Activated CD4-positive, CD25-positive, alpha-beta regulatory T cell treated with anti-CD3 and anti-CD28 coated beads, Interleukin-2, amount 50 U/mL, for 24 hours (primary cell): ENCODE measurements at regions not wholly inside any gene's neighbourhood (a gene's known extent, or its start where the extent isn't known, plus 50 kb on each side); places are given as distances from the start of the nearest gene placed in this dataset.

Source experiments
- ATAC-seq, 2 donors: fragments of 150-1000 bp; cut with Tn5 transposase; one replicate each; pipeline ENCODE4 v1.10.0; 2021; ENCODE audit warnings: mild to moderate bottlenecking in 1 of 2, moderate library complexity in 1 of 2

DNA sequence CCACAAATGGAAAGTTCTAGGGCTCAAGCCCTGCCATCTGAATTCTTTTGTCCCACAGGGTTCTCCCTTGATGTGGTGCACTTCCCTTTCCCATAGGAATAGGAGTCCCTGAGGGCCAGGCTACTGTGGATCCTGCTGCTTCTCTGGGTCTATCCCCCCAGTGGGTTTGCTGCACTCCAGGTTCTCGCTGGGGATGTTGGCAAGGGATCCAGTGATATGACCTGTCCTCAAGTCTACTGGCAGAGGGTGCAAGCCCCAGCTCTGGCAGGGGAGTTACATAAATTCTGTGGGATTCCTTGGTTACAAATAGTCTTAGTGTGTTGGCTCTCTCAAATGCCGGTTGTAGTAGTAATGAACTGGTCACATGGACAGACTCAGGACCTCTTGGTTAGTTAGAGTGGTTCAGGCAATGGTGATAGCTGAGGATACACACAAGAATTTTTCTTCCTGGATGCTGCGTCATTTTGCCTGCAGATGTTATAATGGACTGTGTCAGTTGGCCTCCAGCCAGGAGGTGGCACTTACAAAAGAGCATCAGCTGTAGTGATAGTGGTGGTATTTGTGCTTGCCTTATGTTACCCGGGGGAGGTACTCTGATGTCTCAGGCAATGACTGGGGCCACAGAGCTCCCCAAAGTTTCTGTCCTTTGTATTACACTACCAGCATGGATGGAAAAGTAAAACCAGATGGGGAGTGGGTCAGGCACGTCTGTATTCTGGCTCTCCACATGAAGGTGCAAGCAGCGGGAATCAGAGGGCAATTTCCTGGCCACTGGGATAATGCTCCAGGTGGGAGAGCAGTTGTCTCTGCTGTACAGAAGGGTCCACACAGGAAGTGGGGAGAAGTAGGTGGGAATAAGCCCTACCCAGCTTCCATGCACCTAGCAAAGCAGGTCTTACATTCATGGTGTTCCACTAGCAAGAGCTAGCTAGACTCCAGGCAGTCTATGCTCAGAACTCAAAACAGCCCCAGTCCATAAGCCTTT is 267.9 kb downstream of the SOX11 start:
- no peak for ATAC-seq

DNA sequence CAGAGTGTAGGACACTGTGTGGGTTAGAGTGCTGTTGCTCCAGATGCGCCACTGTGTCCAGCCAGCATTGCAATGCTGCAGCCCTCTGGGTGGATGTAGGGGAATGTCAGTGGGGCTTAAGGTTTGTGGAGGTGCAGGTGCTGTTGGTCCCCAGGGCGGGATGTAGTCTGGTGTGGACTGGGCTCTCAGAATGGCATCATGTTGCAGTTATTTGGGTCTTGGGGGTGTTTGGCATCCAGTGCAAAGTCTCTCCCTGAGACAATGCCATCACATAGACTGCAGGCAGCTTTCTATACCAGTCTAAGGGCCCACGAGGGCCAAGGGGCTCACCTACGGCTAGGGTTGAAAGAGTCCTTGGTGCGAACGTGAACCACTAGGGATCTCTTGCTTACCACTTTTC is 275.3 kb downstream of the SOX11 start:
- ATAC-seq = no peak

DNA sequence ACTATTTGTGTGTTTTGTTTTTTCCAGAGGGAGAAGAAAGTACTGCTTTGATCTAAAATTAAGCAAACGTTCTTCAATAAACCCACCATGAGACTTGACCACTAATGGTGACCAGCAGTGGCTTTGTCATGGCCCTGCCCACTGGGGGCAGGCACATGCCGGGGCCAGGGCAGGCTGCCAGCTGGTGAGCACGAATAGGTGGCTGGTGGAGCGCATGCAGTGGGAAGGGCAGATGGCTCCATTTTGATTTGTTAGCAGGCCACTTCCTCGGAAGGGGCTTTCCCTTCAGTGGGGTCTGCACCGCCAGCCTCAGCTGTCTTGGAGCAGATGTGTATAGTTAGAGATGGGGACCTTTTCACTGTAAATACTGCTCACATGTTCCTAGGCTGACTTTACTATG is 277.1 kb downstream of the SOX11 start:
- no peak for ATAC-seq

DNA sequence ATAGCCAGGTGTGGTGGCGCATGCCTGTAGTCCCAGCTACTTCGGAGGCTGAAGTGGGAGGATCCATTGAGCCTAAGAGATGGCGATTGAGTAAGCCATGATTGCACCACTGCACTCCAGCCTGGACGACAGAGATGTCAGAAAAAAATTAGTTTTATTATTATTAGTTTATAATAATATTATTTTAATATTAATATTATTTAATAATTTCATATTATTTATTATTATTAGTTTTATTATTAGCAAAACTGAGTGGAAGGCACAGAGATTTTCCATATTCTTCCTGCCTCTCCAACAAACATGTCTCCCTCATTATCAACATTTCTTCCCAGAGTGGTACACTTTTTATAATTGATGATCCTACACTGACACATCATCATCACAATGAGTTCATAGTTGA is 278.2 kb downstream of the SOX11 start:
- no peak for ATAC-seq

DNA sequence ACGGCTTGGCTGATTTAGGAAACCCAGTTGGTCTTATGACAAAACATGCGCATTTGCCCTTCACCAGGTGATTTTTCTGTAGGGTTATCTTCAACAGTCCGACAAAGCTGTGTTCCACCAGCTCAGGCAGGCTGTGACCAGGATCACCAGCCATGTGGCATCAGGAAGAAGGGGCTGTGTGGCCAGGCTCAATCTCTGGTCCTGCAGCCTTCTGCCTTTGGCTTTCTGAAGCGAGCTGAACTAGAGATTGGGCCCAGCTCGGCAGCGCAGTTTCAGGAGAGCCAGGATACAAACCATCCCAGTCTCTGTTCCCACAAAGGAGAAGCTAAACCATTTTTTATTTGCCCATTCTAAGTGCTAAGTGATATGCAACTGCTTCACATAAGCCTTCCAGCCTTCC is 282.3 kb downstream of the SOX11 start:
- ATAC-seq = no peak

DNA sequence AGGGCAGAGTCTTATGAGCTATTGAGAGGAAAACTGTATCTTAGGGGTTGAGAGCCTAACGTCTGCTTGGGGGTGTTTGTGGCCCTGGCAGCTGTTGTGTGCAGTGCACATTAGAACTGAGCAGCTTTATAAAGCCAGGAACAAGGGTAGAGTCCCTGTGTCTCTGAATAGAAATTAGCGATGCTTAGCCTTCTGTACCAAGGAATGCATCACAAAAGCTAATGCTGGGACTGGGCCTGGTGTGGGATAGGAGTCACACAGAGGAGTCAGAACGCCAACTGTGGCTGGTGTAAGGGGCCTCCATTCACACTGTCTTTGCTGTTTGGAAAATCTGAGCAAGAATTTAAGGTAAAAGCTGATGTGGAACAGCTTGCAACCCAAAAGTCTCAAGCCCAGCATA is 283.2 kb downstream of the SOX11 start:
- ATAC-seq = no peak

DNA sequence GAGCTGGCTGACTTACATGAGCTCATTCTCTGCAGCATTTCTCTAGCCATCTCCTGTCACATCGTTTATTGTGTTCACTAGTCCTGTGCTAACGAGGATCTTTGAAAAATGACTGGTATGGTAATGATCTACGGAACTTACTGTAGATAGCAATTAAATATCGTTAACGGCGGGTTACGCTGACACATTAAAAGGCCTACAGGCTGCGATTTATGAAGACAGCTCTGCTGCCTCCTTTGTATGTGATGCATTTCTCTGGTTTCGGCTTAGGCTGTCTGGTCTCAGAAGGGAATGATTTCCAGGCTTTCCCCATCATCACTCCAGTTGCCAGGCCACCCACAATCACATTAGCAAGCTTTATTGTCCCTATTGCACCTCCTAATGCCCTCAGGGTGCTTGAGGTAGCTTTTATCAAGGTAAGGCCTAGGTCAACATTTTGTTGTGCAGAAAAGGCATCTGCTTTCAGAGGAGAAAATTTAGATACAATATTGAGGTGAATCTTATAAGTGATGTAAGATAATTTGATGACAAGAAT is 284.4 kb downstream of the SOX11 start:
- ATAC-seq = no peak

DNA sequence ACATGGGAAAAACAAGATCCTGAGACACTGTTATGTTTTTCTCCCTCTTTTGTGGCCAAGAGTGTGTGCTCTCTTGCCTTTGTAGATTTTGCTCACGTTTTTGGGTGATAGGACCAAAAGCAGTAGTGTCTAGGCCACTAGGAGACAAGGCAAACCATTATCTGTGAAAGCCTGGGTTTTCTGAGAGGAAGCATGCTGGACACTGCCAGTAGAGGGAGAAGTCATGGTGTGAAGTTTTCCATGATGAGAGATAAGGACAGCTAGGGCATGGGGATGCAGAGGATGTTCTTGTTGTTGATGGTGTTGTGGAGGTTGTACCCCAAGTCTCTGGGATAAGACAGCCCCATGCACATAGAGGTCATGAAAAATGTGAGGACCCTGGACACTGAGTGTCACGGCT is 285.3 kb downstream of the SOX11 start:
- no peak for ATAC-seq

DNA sequence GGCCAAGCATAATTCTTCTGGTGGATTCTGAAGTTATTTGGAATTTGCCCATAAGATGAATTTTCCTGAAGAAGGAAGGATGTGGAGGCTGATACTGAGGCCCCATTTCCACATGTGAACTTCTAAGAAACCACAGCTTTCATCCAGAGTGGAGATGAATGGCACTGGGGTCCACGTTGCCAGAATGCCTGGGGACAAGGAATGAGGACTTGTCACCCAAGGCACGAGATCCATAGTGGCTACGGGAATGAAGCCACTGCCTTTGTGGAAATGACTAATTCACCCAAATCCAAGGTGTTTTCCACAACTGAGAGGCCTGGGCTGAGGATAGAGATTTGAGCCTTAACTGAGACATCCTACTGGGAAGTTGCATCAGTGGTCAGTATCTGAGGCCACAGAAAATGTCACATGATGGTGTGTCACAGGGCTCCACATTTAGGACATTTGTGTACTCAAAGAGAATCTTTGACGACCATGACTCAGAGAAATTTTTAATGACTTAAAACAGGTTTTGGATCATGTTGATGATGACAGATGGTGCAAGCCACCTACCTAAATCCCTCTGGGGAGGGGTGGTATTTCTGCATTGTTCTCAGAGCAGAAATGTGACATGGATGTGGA is 286.1 kb downstream of the SOX11 start:
- no peak for ATAC-seq

DNA sequence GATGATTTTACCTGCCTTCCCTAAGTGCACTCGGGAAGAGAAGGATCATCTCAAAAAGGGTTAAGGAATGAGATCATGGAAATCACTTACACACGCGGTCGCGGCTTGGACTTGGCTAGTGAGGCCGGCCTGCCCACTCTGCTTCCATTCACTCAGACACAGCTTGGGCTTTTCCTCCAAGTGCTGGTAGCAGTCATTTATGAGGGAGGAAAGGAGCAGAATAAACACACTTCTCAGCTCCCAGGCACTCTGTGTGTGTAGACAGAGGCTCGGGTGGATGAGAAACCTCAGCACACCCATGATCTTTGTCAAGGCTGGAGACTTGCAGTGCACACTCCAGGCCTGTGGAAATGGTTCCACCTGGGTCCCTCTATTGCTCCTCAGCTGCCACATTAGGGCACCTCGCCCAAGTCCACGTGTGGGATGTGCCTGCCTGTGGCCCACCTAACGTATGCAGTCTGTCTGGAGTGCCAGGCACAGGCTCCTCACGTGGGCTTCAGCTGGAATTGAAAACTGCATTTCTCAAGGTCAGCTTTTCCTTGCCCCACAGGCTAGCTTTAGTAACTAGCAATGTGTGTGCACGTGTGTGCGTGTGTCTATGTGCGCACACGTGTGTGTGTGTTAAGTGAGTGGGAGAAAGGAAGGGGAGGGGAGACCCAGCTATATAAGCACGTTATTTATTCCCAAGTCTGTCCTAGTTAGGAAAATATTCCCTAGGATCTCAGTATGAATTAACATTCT is 288.4 kb downstream of the SOX11 start:
- no peak for ATAC-seq

DNA sequence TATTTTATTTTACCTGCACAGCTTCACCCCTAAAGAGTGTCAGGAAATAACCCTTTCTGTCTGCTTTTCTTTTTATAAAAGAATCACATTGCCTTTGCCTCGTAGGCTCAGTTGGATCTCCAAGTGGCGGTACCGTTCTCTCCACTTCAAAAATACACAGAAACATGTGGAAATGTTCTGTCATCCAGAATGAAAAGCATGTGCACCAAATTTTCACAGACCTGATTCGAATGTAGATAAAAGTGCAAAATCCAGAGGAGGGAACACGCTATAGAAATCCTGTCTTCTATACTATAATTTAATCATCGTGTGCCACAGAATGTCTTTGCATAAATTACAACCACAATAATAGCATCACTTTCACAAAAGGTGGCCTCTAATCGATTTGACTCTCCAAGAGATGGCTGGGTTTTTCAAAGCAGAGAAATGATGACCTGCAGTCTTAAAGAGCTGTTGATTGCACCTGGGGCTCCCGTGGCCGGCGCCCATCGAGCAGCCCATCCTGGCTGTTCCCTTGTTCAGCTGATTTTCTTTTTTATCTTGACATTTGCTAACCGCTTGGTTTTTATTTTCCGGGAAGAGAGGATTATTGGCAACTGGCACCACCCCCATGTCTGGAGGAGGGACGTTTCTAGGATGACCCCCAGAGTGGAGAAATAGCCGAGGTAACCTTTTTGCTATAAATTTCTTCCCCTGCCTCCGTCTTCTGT is 290.2 kb downstream of the SOX11 start:
- no peak for ATAC-seq

DNA sequence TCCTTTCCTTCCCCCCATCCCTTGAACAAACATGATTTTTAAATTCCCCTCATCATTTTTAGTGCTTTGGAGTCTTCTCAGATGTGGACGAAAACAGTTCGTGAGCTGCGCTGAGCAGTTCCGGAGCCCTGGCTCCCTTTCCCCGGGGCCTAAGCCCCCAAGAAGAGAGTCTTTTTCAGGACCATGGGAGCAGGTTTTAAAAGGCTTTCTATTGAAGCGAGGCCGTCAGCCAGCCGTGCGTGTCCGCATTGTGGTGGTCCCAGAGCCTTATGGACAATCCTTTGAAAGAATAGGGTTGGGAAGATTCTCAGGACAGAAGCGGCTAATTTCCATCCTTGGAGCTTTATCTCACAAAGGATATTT is 290.7 kb downstream of the SOX11 start:
- ATAC-seq = no peak

DNA sequence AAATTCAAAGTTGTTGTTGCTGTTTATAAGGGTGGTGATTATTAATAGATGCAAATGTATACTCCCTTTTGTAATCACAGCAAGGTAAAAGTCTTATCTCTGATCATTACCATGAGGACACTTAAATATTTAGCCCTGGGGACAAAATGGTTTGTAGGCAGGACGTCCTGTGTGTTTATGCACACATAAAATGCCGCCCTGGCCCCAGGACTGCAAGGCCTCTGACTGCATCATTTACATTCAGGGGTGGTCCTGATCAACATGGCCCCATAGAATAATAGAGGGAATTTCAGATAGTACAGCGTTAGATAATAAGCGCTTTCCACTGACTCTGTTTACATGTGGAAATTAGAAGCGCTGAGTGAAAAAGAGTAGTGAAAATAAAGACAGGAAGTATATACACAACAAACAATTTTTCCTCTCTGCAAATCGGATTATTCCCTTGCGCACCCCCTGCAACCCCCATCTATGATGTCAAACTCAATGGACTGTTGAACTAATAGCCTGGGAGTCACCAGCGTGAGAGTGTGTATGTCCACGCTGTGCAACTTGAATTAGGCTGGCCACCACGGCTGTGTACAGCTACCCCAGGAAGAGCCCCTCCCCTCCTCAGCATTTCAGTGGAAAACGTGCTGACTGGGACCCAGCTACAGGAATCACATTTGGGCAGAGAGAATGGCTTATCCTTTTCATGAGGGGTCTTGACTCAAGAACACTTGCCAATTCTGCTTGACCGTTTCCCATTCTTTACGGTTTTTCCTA is 291.5 kb downstream of the SOX11 start:
- no peak for ATAC-seq

DNA sequence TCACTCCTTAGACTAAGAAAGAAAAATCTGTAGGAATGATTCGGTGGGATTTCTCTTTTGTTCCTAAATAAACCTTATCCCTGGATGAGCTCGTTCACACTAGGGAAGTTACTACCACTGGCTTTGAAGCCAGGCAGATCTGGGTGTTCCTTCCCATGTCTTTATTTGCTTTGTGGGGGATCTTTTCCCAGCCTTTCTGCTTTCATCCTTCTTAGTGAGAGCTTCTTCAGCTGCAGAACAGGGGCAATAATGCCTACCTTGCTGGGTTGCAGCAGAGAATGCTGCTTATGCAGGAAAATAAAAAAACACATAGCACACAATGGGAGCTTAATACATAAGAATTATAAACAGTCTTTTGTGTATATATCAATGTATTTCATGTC is 292.1 kb downstream of the SOX11 start:
- no peak for ATAC-seq

DNA sequence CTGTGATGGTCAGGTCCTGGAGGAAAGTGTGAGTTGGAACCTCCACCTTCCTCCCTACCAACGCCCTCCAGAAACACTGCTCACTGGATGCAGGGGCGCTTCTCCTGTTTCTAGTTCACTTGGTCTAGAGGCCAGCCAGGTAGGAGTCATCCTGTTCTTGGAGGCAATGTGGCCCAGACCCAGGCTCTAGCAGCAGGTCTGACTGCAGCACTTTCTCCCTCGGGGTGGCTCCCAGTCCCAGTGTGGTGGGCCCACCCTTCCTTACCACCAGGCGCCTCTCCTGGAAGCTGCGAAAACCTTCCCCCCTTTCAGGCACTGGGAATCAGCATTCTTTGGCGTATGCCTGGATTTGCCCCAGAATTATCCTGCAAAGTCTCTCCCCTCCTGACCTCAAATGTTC is 292.8 kb downstream of the SOX11 start:
- ATAC-seq = no peak

DNA sequence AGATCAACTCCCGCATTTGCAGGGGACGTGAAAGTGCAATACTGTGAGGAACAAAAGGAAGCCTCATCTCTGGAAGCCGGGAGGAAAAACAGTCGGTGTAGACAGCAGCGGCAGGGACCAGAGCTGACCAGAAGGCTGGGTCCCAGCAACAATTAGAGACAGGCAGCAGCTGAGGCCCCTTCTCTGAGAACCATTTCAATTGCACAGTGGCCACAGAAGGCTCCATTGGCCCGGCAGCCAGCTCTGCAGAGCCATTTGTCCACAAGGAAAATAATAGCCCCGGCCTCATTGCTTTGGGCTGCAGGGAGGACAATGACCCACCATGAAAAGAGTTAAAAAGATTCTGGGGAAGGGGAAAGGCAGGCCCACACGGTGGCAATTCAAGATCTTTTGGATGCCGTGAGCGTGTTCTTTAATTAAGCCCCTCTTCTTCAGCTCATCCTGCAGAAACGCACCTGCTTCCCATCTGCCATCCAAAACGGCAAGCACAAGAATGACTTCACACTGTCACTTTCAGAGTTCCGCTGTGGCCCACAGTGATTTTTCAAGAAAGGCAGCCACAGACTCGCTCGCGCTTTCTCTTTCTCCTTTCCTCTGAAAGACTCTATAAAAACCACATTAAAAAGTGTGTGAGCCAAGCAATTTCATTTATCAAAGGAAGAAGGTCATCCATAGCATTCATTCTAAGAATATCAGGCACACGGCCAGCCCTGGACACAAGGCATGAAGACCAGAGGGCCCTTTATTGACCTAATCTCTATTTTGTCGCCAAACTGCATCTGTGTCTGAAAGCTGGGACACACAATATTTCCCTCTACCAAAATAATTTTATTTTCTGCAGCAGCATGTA is 293.6 kb downstream of the SOX11 start:
- no peak for ATAC-seq

DNA sequence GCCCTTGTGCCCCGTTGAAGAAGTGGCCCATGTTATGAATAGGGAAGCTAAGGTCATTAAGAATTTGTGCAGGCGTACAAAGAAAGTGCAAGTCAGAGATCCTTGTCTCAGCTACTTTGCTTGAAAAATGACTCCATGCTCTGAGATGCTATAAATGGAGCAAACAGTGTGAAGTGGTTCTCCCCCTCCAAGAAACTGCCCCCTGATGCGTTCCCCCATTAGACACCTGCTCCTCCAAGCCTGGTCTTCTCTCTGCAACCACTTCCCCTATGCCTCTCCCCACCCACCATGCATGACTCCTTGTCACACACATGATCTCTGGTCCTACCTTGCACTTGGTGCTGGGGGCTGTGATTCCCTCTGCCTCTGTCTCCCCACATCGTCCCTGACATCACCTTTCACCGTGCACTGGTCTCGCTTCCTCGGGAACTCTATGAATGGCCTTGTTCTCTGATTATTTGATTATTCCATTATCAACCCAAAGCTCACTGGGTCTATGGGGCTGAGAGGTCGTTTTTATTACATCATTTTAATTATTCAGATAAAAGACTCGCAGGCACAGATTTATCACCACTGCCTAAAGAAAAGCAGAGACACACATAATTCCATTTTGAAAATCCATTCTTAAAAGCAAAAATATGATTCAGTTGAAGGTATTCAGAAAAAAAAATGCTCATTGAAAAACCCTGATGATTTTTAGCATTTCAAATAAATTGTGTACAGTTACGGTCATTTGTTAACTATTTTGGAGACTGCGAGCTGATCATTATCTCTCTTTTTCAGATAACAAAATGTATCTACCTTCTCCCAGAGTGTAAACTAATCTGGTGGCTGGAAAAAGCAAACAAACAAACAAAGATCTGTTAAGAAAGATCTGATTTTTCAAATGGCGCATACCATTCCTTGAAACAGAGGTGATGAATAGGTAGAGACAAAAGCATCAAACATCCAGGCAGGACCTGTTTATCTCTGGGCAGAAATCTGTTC is 294.9 kb downstream of the SOX11 start:
- no peak for ATAC-seq

DNA sequence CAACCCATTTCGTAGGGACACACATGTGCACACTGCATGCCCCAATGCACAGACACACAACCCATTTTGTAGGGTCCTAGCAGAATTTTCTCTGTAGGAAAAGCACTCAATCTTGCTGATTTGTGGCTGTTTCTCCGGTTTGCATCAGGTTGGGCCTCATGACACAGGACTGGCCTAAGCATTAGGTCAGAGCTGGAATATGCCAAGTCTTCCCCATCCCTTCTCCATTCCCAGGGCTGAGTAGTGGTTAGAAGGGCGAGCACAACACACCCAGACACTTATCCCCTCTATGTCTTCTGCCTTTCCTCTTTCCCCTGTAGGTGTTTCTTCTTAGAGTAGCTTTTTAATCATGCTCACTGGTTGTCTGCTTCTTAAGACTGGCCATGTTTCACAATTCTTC is 295.9 kb downstream of the SOX11 start:
- no peak for ATAC-seq

DNA sequence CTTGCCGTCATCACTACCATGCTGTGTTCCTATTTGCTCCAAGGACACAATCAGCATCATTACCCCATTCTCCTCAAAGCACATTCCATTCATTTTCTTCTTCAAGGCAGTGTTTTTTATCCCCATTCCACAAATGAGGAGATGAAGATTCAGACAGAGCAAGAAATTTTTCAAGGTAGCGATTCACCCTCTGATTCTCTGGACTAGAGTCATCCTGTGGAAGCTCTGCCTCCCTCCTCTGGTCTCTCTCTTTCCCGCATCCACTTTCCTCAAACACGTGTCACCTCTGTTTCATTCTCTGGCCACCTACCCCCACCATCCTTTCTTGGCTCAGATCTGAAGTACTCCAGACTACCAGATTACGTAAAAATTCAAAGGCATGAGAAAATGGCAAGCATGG is 297.9 kb downstream of the SOX11 start:
- no peak for ATAC-seq
